DOHH2 (cell line): ENCODE measurements at regions not wholly inside any gene's neighbourhood (a gene's known extent, or its start where the extent isn't known, plus 50 kb on each side); places are given as distances from the start of the nearest gene placed in this dataset.

Experiments
- H3F3A ChIP-seq: fragments of 200-600 bp; sonication (generic), shearing (Covaris generic); 2 replicates; pipeline ENCODE4 v1.6.0; 2016; ENCODE audit warnings: antibody characterized with exemption, mild to moderate bottlenecking; ENCODE audit not compliant: control insufficient read depth, insufficient read depth
- H3K27ac ChIP-seq: fragments of 200-600 bp; sonication (generic); 2 replicates; pipeline ENCODE4 v1.5.1; 2014; ENCODE audit warnings: low read depth, mild to moderate bottlenecking, low read length, moderate library complexity
- H3K27me3 ChIP-seq: fragments of 200-600 bp; sonication (generic); 2 replicates; pipeline ENCODE4 v1.6.1; 2014; ENCODE audit warnings: mild to moderate bottlenecking, low read length, mixed read lengths; ENCODE audit not compliant: control insufficient read depth
- H3K36me3 ChIP-seq: fragments of 200-600 bp; sonication (generic); 2 replicates; pipeline ENCODE4 v1.6.1; 2014; ENCODE audit warnings: mild to moderate bottlenecking, low read length, moderate library complexity, mixed read lengths; ENCODE audit not compliant: control insufficient read depth
- H3K4me1 ChIP-seq: fragments of 200-600 bp; sonication (generic); 2 replicates; pipeline ENCODE4 v1.6.1; 2014; ENCODE audit warnings: mild to moderate bottlenecking, low read length, mixed read lengths; ENCODE audit not compliant: control insufficient read depth
- H3K4me2 ChIP-seq: fragments of 200-600 bp; sonication (generic); 2 replicates; pipeline ENCODE4 v1.6.0; 2014; ENCODE audit warnings: mild to moderate bottlenecking, low read length, moderate library complexity
- H3K4me3 ChIP-seq: fragments of 200-600 bp; sonication (generic); 2 replicates; pipeline ENCODE4 v1.5.1; 2014; ENCODE audit warnings: mild to moderate bottlenecking, low read length, mixed read lengths
- H3K79me2 ChIP-seq: fragments of 200-600 bp; sonication (generic); 2 replicates; pipeline ENCODE4 v1.6.1; 2014; ENCODE audit warnings: mild to moderate bottlenecking, low read length, mixed read lengths; ENCODE audit not compliant: control insufficient read depth
- H3K9me2 ChIP-seq: fragments of 200-600 bp; sonication (generic); replicated peaks from 2 replicates; pipeline ENCODE4 v1.6.1; 2014; ENCODE audit warnings: mild to moderate bottlenecking, low read length, mixed read lengths; ENCODE audit not compliant: control insufficient read depth
- H3K9me3 ChIP-seq: fragments of 200-600 bp; sonication (generic); 2 replicates; pipeline ENCODE4 v1.6.1; 2014; ENCODE audit warnings: antibody characterized with exemption, low read length, mixed read lengths; ENCODE audit not compliant: control insufficient read depth, insufficient read depth
- H4K20me1 ChIP-seq: fragments of 200-600 bp; sonication (generic); 2 replicates; pipeline ENCODE4 v1.6.0; 2014; ENCODE audit warnings: low read depth, mild to moderate bottlenecking, antibody characterized with exemption, low read length, moderate library complexity; ENCODE audit not compliant: control insufficient read depth, insufficient read depth
- CTCF ChIP-seq: fragments of 200-600 bp; sonication (generic); IDR thresholded peaks from one replicate; pipeline ENCODE4 v1.5.1; 2014; ENCODE audit warnings: antibody characterized with exemption, mild to moderate bottlenecking, low read depth, low read length; ENCODE audit not compliant: poor library complexity, severe bottlenecking
- EZH2phosphoT487 ChIP-seq: fragments of 200-600 bp; sonication (generic); IDR thresholded peaks from 2 replicates; pipeline ENCODE4 v1.6.1; 2017; ENCODE audit warnings: borderline replicate concordance, mild to moderate bottlenecking, antibody characterized with exemption, low read length, moderate library complexity, mixed read lengths

GRCh38 chr3:176395240-176395639 is 802.0 kb downstream of the TBL1XR1 start:
- no peak overlapping the region for H3K4me3 ChIP-seq
- H3K4me2 ChIP-seq = no peak overlapping the region
- H3K79me2 ChIP-seq = no peaks in the 10 kb centered on the region
- H3K4me1 ChIP-seq = no peaks in the 10 kb centered on the region
- no peaks in the 10 kb centered on the region for H3K36me3 ChIP-seq
- H3K27ac ChIP-seq = no peak overlapping the region
- no peaks in the 10 kb centered on the region for H3F3A ChIP-seq
- H3K9me3 ChIP-seq = no peaks in the 10 kb centered on the region
- no peaks in the 10 kb centered on the region for H3K9me2 ChIP-seq
- H4K20me1 ChIP-seq = no peaks in the 10 kb centered on the region
- TF ChIP-seq CTCF (no peak), EZH2phosphoT487 (no peak)
- H3K27me3 ChIP-seq = no peaks in the 10 kb centered on the region

- TF ChIP-seq CTCF (no peak), EZH2phosphoT487 (no peak)
- no peak overlapping the region for H3K4me3 ChIP-seq
- no peaks in the 10 kb centered on the region for H3K79me2 ChIP-seq
- no peaks in the 10 kb centered on the region for H4K20me1 ChIP-seq
- no peaks in the 10 kb centered on the region for H3K4me1 ChIP-seq
- H3F3A ChIP-seq = no peaks in the 10 kb centered on the region
- no peaks in the 10 kb centered on the region for H3K9me3 ChIP-seq
- H3K27ac ChIP-seq = no peak overlapping the region
- H3K36me3 ChIP-seq = no peaks in the 10 kb centered on the region
- no peaks in the 10 kb centered on the region for H3K27me3 ChIP-seq
- no peaks in the 10 kb centered on the region for H3K9me2 ChIP-seq
- H3K4me2 ChIP-seq = no peak overlapping the region
These were observed 818.5 kb downstream of the TBL1XR1 start for GRCh38 chr3:176378789-176379188.

GRCh38 chr3:176376531-176376930 is 820.8 kb downstream of the TBL1XR1 start:
- Histone ChIP-seq H3K36me3 (no peaks in the 10 kb centered on the region), H3K4me3 (no peak overlapping the region), H3K79me2 (no peaks in the 10 kb centered on the region), H4K20me1 (no peaks in the 10 kb centered on the region), H3K27me3 (no peaks in the 10 kb centered on the region), H3K9me3 (no peaks in the 10 kb centered on the region), H3K4me1 (no peaks in the 10 kb centered on the region), H3K27ac (no peak overlapping the region), H3K9me2 (no peaks in the 10 kb centered on the region), H3F3A (no peaks in the 10 kb centered on the region), H3K4me2 (no peak overlapping the region)
- TF ChIP-seq EZH2phosphoT487 = no peak
- no peak for TF ChIP-seq CTCF

GRCh38 chr3:176375519-176375918 is 821.8 kb downstream of the TBL1XR1 start:
- TF ChIP-seq CTCF = no peak
- TF ChIP-seq EZH2phosphoT487 = no peak

More at GRCh38 chr3:176375519-176375918, 821.8 kb downstream of the TBL1XR1 start:
- Histone ChIP-seq H3F3A (no peaks in the 10 kb centered on the region), H4K20me1 (no peaks in the 10 kb centered on the region), H3K4me1 (no peaks in the 10 kb centered on the region), H3K4me3 (no peak overlapping the region), H3K9me3 (no peaks in the 10 kb centered on the region), H3K9me2 (no peaks in the 10 kb centered on the region), H3K4me2 (no peak overlapping the region), H3K36me3 (no peaks in the 10 kb centered on the region), H3K27ac (no peak overlapping the region), H3K27me3 (no peaks in the 10 kb centered on the region), H3K79me2 (no peaks in the 10 kb centered on the region)
